Activated T-cell treated with anti-CD3 and anti-CD28 coated beads, Interleukin-2, amount 50 U/mL, for 72 hours (primary cell): ENCODE measurements at regions not wholly inside any gene's neighbourhood (a gene's known extent, or its start where the extent isn't known, plus 50 kb on each side); places are given as distances from the start of the nearest gene placed in this dataset.
A peak's percentile ranks its signal among the peaks of the same experiment; 100 is the strongest.

Source experiments
- ATAC-seq, 2 donors: fragments of 150-1000 bp; cut with Tn5 transposase; replicated peaks in 1 of 2; 2 replicates each; pipeline ENCODE4 v1.10.0; 2021; ENCODE audit warnings: moderate library complexity in 2 of 2, mild to moderate bottlenecking in 1 of 2
- DNase-seq, 2 donors: peaks; one replicate each; pipeline ENCODE4 v3.0.0; 2021 to 2022; ENCODE audit warnings: mixed read lengths in 1 of 2
- H3K27ac Mint-ChIP-seq: one replicate; pipeline ENCODE4 v1.8.0; 2022; ENCODE audit warnings: mild to moderate bottlenecking, moderate library complexity, mixed read lengths
- H3K27me3 Mint-ChIP-seq: one replicate; pipeline ENCODE4 v1.8.0; 2022; ENCODE audit warnings: low read depth, mixed read lengths
- H3K36me3 Mint-ChIP-seq, 2 donors: one replicate each; pipeline ENCODE4 v1.8.0; 2022; ENCODE audit warnings: mixed read lengths in 2 of 2, mild to moderate bottlenecking in 1 of 2; ENCODE audit not compliant: insufficient read depth in 2 of 2
- H3K4me1 Mint-ChIP-seq: one replicate; pipeline ENCODE4 v1.8.0; 2022; ENCODE audit warnings: low read depth, mixed read lengths
- H3K4me3 Mint-ChIP-seq, 2 donors: one replicate each; pipeline ENCODE4 v1.8.0; 2022; ENCODE audit warnings: mild to moderate bottlenecking in 2 of 2, mixed read lengths in 2 of 2, moderate library complexity in 2 of 2
- H3K9me3 Mint-ChIP-seq, 2 donors: one replicate each; pipeline ENCODE4 v1.8.0; 2022; ENCODE audit warnings: mixed read lengths in 2 of 2

- ATAC-seq (no peak), DNase-seq (no peak)
- no peaks in the 10 kb centered on the region for H3K27me3 Mint-ChIP-seq
- no peaks in the 10 kb centered on the region for H3K4me1 Mint-ChIP-seq
- no peaks in the 10 kb centered on the region for H3K36me3 Mint-ChIP-seq
- peaks cover 0 to 1% of the 10 kb centered on the region in 2 donors for H3K9me3 Mint-ChIP-seq
- no peak overlapping the region for H3K27ac Mint-ChIP-seq
- H3K4me3 Mint-ChIP-seq: no peak overlapping the region
Measured at GRCh38 chr2:150567771-150568301, 80.4 kb upstream of the RND3 start.

GRCh38 chr2:150566289-150566688, 78.8 kb upstream of the RND3 start:
- Mint-ChIP-seq H3K9me3 (peaks cover 0 to 1% of the 10 kb centered on the region in 2 donors), H3K27me3 (no peaks in the 10 kb centered on the region)

GRCh38 chr2:150561076-150561475, 73.6 kb upstream of the RND3 start:
- peaks cover 2% of the 10 kb centered on the region in 2 donors for H3K9me3 Mint-ChIP-seq
- no peak overlapping the region for H3K4me3 Mint-ChIP-seq
- H3K36me3 Mint-ChIP-seq: no peaks in the 10 kb centered on the region
- H3K4me1 Mint-ChIP-seq: no peaks in the 10 kb centered on the region
- no peaks in the 10 kb centered on the region for H3K27me3 Mint-ChIP-seq
- no peak overlapping the region for H3K27ac Mint-ChIP-seq
- DNase-seq (no peak), ATAC-seq (no peak)

More at GRCh38 chr2:150566289-150566688, 78.8 kb upstream of the RND3 start:
- Mint-ChIP-seq H3K4me1 (no peaks in the 10 kb centered on the region), H3K27ac (no peak overlapping the region), H3K36me3 (no peaks in the 10 kb centered on the region), H3K4me3 (no peak overlapping the region)
- DNase-seq: no peak
- ATAC-seq: no peak

- no peaks in the 10 kb centered on the region for H3K4me1 Mint-ChIP-seq
- ATAC-seq (no peak), DNase-seq (no peak)
- no peaks in the 10 kb centered on the region for H3K36me3 Mint-ChIP-seq
- no peak overlapping the region for H3K27ac Mint-ChIP-seq
- H3K9me3 Mint-ChIP-seq: peaks cover 2% of the 10 kb centered on the region in 2 donors
- no peak overlapping the region for H3K4me3 Mint-ChIP-seq
- no peaks in the 10 kb centered on the region for H3K27me3 Mint-ChIP-seq
Measured at GRCh38 chr2:150557020-150557600, 69.6 kb upstream of the RND3 start.

GRCh38 chr2:150555611-150556356, 68.3 kb upstream of the RND3 start:
- H3K36me3 Mint-ChIP-seq: no peaks in the 10 kb centered on the region
- no peak overlapping the region for H3K27ac Mint-ChIP-seq
- H3K4me1 Mint-ChIP-seq: no peaks in the 10 kb centered on the region
- H3K9me3 Mint-ChIP-seq: peaks cover 2% of the 10 kb centered on the region in 2 donors
- H3K27me3 Mint-ChIP-seq: no peaks in the 10 kb centered on the region
- ATAC-seq: no peak
- H3K4me3 Mint-ChIP-seq: no peak overlapping the region
- no peak for DNase-seq

- no peak for DNase-seq
- peaks cover 0 to 2% of the 10 kb centered on the region in 2 donors for H3K9me3 Mint-ChIP-seq
- no peak overlapping the region for H3K27ac Mint-ChIP-seq
- no peak for ATAC-seq
- no peaks in the 10 kb centered on the region for H3K27me3 Mint-ChIP-seq
- no peaks in the 10 kb centered on the region for H3K4me1 Mint-ChIP-seq
- H3K36me3 Mint-ChIP-seq: no peaks in the 10 kb centered on the region
- no peak overlapping the region for H3K4me3 Mint-ChIP-seq
Measured at GRCh38 chr2:150554046-150554445, 66.6 kb upstream of the RND3 start.

- ATAC-seq (no peak), DNase-seq (no peak)
- H3K27ac Mint-ChIP-seq: no peak overlapping the region
- H3K27me3 Mint-ChIP-seq: no peaks in the 10 kb centered on the region
- H3K4me3 Mint-ChIP-seq: no peak overlapping the region
- no peaks in the 10 kb centered on the region for H3K36me3 Mint-ChIP-seq
- no peaks in the 10 kb centered on the region for H3K4me1 Mint-ChIP-seq
- H3K9me3 Mint-ChIP-seq: no peaks in the 10 kb centered on the region
Measured at GRCh38 chr2:150552041-150552820, 64.8 kb upstream of the RND3 start.

- H3K4me3 Mint-ChIP-seq: no peak overlapping the region
- no peaks in the 10 kb centered on the region for H3K4me1 Mint-ChIP-seq
- H3K27me3 Mint-ChIP-seq: no peaks in the 10 kb centered on the region
- no peaks in the 10 kb centered on the region for H3K9me3 Mint-ChIP-seq
- DNase-seq (no peak), ATAC-seq (no peak)
- H3K36me3 Mint-ChIP-seq: no peaks in the 10 kb centered on the region
- no peak overlapping the region for H3K27ac Mint-ChIP-seq
Measured at GRCh38 chr2:150549381-150549780, 61.9 kb upstream of the RND3 start.

GRCh38 chr2:150548527-150548926, 61.1 kb upstream of the RND3 start:
- no peak overlapping the region for H3K27ac Mint-ChIP-seq
- H3K36me3 Mint-ChIP-seq: no peaks in the 10 kb centered on the region
- ATAC-seq: no peak
- no peak overlapping the region for H3K4me3 Mint-ChIP-seq
- DNase-seq: no peak
- H3K9me3 Mint-ChIP-seq: no peaks in the 10 kb centered on the region
- H3K27me3 Mint-ChIP-seq: no peaks in the 10 kb centered on the region
- H3K4me1 Mint-ChIP-seq: no peaks in the 10 kb centered on the region

- H3K4me3 Mint-ChIP-seq: no peak overlapping the region
- H3K4me1 Mint-ChIP-seq: no peaks in the 10 kb centered on the region
- DNase-seq (no peak), ATAC-seq (no peak)
- H3K9me3 Mint-ChIP-seq: peaks cover 0 to 4% of the 10 kb centered on the region in 2 donors
- H3K27ac Mint-ChIP-seq: no peak overlapping the region
- no peaks in the 10 kb centered on the region for H3K27me3 Mint-ChIP-seq
- no peaks in the 10 kb centered on the region for H3K36me3 Mint-ChIP-seq
Measured at GRCh38 chr2:150545916-150546315, 58.4 kb upstream of the RND3 start.

GRCh38 chr2:150544731-150545130, 57.3 kb upstream of the RND3 start:
- H3K9me3 Mint-ChIP-seq: peaks cover 2 to 5% of the 10 kb centered on the region in 2 donors
- no peaks in the 10 kb centered on the region for H3K27me3 Mint-ChIP-seq
- H3K36me3 Mint-ChIP-seq: no peaks in the 10 kb centered on the region
- DNase-seq: no peak
- no peak for ATAC-seq
- no peak overlapping the region for H3K4me3 Mint-ChIP-seq
- peak overlapping the region; percentile 54 for H3K27ac Mint-ChIP-seq
- no peaks in the 10 kb centered on the region for H3K4me1 Mint-ChIP-seq

- H3K4me1 Mint-ChIP-seq: no peaks in the 10 kb centered on the region
- ATAC-seq: no peak
- no peaks in the 10 kb centered on the region for H3K36me3 Mint-ChIP-seq
- H3K27me3 Mint-ChIP-seq: no peaks in the 10 kb centered on the region
- H3K9me3 Mint-ChIP-seq: peaks cover 2 to 5% of the 10 kb centered on the region in 2 donors
- DNase-seq: no peak
- H3K4me3 Mint-ChIP-seq: no peak overlapping the region
- H3K27ac Mint-ChIP-seq: no peak overlapping the region
Measured at GRCh38 chr2:150542692-150543091, 55.2 kb upstream of the RND3 start.

- H3K9me3 Mint-ChIP-seq: peaks cover 2 to 5% of the 10 kb centered on the region in 2 donors
- no peaks in the 10 kb centered on the region for H3K36me3 Mint-ChIP-seq
- H3K4me3 Mint-ChIP-seq: no peak overlapping the region
- no peak overlapping the region for H3K27ac Mint-ChIP-seq
- H3K4me1 Mint-ChIP-seq: no peaks in the 10 kb centered on the region
- ATAC-seq (no peak), DNase-seq (no peak)
- no peaks in the 10 kb centered on the region for H3K27me3 Mint-ChIP-seq
Measured at GRCh38 chr2:150542172-150542571, 54.7 kb upstream of the RND3 start.
